AG10803 (cell line): ENCODE measurements at regions not wholly inside any gene's neighbourhood (a gene's known extent, or its start where the extent isn't known, plus 50 kb on each side); places are given as distances from the start of the nearest gene placed in this dataset.
A peak's percentile ranks its signal among the peaks of the same experiment; 100 is the strongest.
"Not testable (repeated sequence)": the region's sequence is repeated elsewhere in the genome, so short reads cannot be mapped to it uniquely, and the experiment has no call there.

ENCODE experiments used
- DNase-seq: peaks from one replicate; pipeline ENCODE4 v3.0.0; 2010; ENCODE audit warnings: low read depth
- H3K4me3 ChIP-seq: 2 replicates; pipeline ENCODE4 v1.5.1; 2011; ENCODE audit warnings: mild to moderate bottlenecking, low read length, control low read depth

DNA sequence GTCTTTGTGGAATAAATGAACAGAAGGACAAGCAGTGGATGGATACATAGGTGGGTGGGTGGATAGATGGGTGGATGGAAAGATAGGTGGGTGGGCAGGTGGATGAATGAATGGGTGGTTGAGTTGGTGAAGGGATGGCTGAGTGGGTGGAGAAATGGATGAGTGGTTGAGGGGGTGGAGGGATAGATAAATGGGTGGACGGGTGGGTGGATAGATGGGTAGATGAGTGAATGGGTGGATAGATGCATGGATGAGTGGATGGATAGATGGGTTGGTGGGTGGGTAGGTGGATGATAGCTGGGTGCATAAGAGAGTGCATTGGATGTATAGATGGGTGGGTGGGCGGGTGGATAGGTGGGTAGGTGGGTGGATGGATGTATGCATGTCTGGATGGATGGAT lies 63.5 kb downstream of the UNC93B1 start:
- H3K4me3 ChIP-seq, DNase-seq: not testable (repeated sequence)

DNA sequence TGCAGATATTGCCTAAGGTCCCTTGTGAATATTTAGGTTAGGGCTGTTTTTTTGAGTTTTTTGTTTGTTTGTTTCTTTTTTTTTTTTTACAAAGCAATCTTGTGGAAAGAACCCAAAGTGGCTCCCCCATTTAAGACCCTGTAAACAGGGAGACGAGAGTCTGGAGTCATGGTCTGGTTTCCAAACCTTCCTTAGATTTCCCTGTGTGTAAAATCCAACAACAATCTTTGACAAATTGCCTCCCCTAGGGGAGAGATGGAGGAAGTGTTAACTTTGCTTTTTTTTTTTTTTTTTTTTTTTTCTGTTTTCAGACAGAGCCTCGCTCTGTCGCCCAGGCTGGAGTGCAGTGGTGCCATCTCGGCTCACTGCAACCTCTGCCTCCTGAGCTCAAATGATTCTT lies 64.9 kb downstream of the UNC93B1 start:
- not testable (repeated sequence) for H3K4me3 ChIP-seq, DNase-seq

DNA sequence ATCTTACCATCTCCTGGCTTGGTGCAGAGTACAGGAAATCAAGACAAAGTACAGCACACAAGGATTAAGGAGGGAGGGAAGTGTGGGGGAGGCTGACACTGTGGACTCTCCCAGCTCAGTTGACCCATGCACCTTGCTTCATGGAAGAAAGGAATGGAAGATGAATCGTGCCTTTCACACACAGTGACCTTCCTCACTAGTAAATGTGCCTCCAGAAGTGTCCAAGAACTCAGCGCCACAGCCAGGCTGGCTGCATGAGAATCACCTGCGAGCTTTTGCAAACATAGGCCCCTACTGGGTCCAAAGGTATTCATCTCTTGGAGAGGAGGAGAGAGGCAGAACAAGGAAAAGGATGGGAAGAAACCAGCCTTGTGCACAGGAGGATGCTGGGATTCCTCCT lies 65.5 kb downstream of the UNC93B1 start:
- DNase-seq, H3K4me3 ChIP-seq: not testable (repeated sequence)

DNA sequence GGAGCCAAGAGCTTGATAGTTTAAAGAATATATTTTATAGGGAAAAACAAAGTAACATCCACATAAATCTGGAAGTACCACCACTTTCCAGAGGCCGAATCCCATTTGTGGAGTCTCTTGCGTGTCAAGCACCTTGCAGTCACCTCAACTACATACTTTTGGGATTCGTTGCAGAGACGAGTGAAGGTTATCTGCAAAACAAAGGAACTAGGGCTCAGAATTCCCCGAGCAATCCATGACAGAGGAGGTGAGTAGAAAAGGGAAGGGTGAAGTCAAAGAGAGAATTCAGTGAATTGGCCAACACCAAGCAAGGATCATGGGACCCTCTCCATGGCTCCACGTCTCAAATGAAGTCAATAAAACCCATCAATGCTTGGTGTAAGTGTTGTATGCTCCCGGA lies 80.3 kb downstream of the UNC93B1 start:
- DNase-seq, H3K4me3 ChIP-seq: not testable (repeated sequence)

DNA sequence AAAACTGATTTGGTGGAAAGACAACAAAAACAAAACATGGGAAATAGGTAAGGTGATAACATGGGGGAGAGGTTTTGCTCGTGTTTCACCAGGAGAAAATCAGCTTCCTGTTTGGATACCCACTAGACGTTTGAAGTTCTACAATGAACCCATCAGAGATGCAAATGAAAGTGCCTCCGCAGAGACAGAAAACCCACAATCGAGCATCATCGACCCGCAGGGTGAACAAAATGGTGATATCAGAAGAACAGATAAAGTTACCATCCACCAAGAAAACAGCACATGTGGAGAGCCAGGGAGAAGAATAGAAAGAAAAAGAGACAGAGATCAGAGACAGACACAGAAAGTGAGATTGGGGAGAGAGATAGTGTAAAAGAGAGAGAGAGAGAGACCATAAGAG lies 83.4 kb downstream of the UNC93B1 start:
- H3K4me3 ChIP-seq: not testable (repeated sequence)

DNA sequence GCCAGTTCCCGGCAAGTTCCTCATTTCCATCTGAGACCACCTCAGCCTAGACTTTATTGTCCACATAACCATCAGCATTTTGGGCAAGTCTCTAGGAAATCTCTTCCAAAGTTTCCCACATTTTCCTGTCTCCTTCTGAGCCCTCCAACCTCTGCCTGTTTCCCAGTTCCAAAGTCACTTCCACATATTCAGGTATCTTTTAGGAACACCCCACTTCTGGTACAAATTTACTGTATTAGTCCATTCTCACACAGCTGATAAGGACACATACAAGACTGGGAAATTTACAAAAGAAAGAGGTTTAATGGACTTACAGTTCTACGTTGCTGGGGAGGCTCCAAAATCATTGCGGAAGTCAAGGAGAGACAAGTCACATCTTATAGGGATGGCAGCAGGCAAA lies 91.7 kb downstream of the UNC93B1 start:
- DNase-seq, H3K4me3 ChIP-seq: not testable (repeated sequence)

More for the DNA sequence above, 83.4 kb downstream of the UNC93B1 start:
- DNase-seq: not testable (repeated sequence)

DNA sequence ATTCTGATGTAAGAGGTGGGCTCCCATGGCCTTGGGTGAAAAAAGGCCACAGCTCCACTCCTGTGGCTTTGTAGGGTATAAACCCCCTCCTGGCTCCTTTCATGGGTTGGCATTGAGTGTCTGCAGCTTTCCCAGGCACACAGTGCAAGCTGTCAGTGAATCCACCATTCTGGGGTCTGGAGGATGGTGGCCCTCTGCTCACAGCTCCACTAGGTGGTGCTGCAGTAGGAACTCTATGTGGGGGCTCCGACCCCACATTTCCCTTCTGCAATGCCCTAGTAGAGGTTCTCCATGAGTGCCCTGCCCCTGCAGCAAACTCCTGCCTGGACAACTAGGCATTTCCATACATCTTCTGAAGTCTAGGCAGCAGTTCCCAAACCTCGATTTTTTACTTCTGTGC lies 92.7 kb downstream of the UNC93B1 start:
- DNase-seq, H3K4me3 ChIP-seq: not testable (repeated sequence)

DNA sequence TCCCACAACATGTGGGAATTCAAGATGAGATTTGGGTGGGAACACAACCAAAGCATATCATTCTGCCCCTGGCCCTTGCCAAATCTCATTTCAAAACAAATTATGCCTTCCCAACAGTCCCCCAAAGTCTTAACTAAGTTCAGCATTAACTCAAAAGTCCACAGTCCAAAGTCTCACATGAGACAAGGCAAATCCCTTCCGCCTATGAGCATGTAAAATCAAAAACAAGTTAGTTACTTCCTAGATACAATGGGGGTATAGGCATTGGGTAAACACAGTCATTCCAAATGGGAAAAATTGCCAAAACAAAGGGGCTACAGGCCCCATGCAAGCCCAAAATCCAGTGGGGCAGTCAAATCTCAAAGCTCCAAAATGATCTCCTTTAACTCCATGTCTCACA lies 93.1 kb downstream of the UNC93B1 start:
- DNase-seq, H3K4me3 ChIP-seq: not testable (repeated sequence)

DNA sequence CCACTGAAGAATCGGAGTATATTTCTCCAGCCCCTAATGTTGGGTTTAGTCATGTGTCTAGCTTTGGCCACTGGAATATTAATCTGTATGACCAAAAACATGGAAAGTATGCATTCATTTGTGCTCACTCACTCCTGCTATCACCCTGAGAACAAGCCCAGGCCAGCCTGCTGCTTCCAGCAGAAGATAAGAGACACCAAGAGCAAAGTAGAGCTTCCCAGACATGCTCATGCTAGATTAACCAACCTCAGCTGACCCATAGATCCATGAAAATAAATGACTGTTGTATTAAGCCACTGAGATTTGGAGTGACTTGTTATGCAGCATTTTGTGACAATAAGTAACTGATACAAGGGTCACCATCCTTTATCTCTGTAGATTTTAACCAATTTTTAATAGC lies 96.9 kb downstream of the UNC93B1 start:
- not testable (repeated sequence) for H3K4me3 ChIP-seq, DNase-seq

DNA sequence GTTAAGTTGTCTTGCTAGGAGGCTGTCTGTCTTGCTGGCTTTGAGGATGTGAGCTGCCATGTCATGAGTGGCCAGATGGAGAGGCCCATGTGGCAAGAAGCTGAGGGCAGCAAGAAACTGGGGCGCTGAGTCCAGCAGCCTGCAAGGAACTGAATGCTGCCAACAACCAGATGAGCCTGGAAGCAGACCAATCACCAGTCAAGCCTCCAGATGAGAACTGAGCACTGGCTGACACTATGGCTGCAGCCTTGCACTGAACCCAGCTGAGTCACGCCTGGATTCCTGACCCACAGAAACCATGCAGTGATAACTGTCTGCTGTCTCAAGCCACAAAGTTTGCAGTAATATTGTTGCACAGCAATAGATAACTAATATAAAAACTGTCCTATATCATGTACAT lies 104.4 kb downstream of the UNC93B1 start:
- peak; percentile 55 for DNase-seq
- H3K4me3 ChIP-seq: not testable (repeated sequence)

DNA sequence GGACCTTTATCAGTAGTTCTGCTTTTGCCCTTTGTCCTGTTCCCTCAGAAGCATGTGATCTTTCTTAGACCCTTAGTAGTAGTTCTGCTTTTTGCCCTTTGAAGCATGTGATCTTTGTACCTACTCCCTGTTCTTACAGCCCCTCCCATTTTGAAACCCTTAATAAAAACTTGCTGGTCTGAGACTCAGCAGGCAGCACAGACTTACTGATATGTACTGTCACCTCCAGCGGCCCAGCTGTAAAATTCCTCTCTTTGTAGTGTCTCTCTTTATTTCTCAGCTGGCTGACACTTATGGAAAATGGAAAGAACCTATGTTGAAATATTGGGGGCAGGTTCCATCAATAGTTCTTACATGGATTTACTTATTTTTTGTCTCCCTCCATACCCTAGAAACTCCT lies 110.4 kb downstream of the UNC93B1 start:
- DNase-seq, H3K4me3 ChIP-seq: not testable (repeated sequence)

DNA sequence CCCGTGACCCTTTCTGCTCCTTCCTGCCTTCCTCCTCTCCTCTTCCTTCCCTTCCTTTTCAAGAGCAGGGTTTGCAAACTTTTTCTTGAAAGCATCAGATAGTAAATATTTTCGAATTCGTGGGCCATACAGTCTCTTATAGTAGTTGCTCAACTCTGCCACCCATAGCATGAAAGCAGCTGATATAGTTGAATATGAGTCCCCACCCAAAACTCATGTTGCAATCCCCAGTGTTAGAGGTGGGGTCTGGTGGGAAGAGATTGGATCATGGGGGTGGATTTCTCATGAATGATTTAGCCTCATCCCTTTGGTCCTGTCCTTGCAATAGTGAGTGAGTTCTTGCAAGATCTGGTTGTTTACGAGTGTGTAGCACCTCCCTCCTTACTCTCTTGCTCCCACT lies 114.3 kb downstream of the UNC93B1 start:
- DNase-seq, H3K4me3 ChIP-seq: not testable (repeated sequence)

DNA sequence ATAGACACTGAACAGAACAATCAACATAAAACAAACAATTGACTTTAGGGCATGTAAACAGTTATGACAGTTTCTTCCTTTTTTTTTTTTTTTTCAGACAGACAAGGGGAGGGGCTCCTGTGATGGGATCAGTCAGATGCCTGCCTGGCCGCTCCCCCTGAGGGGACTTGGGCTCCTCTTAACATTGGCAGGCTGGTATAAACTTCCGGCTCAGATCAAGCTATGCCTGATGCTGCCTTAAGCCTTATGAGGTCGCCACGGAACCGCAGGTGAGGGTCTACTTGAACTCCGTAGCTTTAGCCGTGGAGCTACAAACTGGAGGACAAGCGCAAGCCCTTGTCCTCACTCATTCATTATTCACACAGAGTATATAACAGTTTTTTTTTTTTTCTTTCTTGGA lies 115.8 kb downstream of the UNC93B1 start:
- DNase-seq, H3K4me3 ChIP-seq: not testable (repeated sequence)

DNA sequence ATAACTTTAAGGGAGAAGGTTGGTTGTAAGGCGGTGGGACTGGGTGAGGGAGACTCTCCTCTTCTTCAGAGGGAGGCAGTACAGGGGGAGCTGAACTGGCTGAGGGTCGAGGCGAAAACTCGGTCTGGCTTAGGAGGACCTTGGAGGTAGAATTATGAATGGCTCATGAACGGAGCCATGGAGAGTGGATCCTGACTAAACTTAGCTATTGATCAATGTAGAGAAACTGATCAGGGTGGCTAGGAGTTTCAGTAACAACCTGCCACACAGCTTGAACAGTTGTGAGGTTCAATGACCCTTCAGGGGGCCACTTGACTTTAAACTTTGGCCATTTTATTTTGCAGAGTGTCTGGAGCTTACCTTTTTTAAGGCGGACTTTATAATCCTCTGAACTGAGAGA lies 117.2 kb downstream of the UNC93B1 start:
- H3K4me3 ChIP-seq: not testable (repeated sequence)

DNA sequence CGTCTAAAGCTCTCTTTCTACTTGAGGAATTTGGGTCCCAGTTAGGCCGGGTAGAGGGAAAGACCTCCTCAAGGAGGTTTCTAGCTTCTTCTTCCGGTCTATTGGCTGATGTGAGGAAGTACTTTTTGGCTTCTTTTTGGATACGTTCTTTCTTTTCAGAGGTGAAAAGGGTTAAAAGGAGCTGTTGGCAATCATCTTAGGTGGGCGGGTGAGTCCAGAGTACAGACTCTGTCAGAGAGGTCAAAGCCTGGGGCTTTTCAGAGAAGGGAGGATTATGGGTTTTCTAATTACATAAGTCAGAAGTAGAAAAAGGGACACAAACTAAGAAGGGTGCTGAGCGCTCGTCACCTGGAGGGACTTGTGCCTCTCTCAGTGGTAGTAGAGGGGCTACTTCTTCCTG lies 117.7 kb downstream of the UNC93B1 start:
- DNase-seq, H3K4me3 ChIP-seq: not testable (repeated sequence)

More for the DNA sequence above, 117.2 kb downstream of the UNC93B1 start:
- DNase-seq: not testable (repeated sequence)

DNA sequence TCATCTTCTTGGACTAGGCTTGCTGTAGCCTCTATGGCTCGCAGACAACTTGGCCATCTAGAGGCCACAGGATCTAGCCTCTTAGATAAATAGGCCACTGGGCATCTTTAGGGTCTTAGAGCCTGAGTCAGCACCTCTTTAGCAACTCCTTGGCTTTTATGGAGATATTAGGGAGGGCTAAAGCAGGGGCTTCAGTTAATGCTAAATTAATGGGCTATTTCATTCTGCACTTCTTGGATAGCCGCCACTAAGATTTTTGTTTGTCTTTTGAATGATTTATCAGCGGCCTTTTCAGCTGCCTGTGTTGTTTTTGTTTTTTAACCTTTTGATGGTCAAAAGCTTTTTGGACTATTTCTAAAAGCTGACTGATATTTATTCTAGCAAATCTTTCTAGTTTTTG lies 118.3 kb downstream of the UNC93B1 start:
- not testable (repeated sequence) for DNase-seq

DNA sequence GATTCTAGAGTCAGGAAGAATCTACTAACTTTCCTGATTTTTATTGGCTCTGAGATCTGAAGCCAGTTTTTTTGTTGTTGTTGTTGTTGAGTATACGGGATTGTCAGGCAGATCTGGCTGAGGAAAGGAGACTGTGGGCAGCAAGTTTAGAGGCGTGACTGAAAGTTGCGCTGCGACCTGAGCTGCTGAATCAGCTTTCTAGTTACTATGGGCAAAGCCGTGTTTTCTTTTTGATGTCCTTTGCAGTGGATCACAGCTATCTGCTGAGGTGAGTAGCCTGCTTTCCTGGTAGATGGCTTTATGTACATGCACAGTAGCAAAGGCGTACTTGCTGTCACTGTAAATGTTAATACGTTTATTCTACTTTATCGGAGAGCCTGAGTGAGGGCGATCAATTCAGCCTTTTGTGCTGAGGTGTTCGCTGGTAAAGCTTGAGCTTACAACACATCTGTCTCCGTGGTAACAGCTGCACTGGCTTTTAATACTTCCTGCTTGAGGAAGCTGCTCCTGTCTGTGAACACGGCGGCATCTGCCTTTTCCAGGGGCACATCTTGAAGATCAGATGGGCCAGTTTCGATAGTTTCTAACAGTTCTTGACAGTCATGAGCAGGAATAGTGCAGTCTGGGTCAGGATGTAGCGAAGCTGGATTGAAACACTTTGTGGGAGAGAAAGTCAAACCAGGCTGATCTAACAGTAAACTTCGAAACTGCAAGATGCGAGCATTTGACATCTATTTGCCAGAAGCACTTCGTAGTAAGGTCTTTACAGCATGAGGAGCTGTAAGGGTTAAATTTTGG lies 118.9 kb downstream of the UNC93B1 start:
- not testable (repeated sequence) for H3K4me3 ChIP-seq, DNase-seq

More for the DNA sequence above, 118.3 kb downstream of the UNC93B1 start:
- H3K4me3 ChIP-seq: not testable (repeated sequence)

DNA sequence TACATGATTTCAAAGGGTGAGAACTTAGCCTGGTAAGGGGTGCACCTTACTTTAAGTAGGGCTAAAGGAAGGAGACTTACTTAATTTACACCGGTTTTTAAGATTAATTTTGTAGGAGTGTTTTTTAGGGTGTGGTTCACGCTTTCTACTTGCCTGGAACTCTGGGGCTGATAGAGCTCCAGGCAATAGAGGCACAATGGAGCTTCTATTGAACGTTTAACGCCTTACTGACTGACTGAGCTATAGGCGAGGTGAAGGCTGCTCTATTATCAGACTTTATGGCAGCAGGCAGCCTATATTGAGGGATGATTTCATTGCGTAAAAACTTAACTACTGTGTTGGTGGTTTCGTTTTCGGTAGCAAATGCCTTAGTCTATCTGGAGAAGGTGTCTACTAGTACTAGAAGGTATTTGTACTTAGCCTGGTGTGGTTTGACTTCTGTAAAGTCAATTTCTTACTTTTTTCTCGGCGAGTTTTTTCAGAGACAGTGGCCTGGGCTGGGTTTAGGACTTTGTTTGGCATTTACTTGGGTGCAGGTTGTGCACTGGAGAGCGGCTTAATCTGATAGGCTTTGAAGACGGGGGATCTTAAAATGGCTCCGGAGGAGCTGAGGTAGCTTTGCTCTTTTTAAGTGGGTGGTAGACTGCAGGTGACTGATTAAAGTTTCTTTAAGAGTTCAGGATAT lies 119.7 kb downstream of the UNC93B1 start:
- not testable (repeated sequence) for DNase-seq, H3K4me3 ChIP-seq

DNA sequence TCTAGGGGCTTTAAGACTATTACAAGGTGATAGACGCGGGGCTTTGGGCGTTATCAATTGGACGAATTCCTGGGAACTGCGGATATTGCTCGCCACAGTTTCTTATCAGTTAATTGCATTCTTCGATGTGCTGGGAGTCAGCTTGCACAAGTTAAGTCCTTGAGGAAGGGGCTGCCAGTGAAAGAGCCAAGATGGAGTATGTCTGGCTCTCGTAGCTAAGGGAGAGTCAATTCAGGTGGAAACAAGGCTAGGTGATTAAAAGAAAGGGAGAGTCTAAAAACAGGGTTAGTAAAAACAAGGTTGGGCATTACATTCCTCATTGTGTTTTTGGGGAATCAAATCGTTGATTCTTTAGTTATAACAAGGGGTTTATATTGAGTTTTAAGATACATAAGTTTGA lies 121.6 kb downstream of the UNC93B1 start:
- H3K4me3 ChIP-seq, DNase-seq: not testable (repeated sequence)

DNA sequence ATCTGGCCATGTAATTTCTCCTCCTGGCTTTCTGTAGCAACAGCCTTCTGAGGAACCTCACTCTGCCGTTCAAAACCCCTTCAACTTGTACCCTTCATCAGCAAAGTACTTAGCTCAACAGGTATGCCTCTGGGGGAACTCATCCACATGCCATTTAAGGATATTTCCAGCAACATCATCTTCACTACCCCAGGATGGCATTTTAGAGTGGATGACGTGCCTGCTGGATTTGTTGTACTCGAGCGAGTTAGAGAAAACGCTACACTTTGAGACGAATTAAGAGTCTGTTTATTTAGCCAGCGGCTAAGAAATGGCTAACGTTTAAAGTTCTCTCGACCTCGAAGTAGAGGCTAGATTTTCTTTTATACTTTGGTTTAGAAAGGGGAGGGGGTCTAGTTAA lies 122.1 kb downstream of the UNC93B1 start:
- not testable (repeated sequence) for H3K4me3 ChIP-seq, DNase-seq
